ENCODE measurements at regions not wholly inside any gene's neighbourhood (a gene's known extent, or its start where the extent isn't known, plus 50 kb on each side); places are given as distances from the start of the nearest gene placed in this dataset.

DNA sequence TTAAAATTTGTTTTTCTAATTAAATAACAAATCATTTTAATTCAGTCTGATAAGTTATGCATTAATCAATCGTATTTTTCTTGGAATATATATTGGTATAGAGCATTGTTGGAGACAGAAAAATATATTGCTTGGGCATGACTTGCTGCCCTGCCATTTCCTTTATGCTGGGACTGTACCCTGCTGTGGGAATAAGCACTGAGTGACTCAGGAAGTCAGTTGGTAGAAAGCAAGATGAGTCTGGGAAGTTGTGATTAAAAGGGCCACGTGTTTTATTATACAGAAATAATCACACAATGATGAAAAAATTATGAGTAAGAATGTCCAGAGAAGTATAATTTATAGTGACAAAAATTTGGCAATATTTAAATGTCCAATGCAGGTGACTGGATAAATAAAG lies 139.5 kb downstream of the KIF18A start:
- no peak for DNase-seq (ENCODE audit: low spot score)

GRCh38 chr11:27965559-27965958 lies 142.4 kb downstream of the KIF18A start:
- no peak for DNase-seq (ENCODE audit: low spot score)

GRCh38 chr11:27963370-27963769 lies 144.6 kb downstream of the KIF18A start:
- no peak for DNase-seq (ENCODE audit: low spot score)

DNA sequence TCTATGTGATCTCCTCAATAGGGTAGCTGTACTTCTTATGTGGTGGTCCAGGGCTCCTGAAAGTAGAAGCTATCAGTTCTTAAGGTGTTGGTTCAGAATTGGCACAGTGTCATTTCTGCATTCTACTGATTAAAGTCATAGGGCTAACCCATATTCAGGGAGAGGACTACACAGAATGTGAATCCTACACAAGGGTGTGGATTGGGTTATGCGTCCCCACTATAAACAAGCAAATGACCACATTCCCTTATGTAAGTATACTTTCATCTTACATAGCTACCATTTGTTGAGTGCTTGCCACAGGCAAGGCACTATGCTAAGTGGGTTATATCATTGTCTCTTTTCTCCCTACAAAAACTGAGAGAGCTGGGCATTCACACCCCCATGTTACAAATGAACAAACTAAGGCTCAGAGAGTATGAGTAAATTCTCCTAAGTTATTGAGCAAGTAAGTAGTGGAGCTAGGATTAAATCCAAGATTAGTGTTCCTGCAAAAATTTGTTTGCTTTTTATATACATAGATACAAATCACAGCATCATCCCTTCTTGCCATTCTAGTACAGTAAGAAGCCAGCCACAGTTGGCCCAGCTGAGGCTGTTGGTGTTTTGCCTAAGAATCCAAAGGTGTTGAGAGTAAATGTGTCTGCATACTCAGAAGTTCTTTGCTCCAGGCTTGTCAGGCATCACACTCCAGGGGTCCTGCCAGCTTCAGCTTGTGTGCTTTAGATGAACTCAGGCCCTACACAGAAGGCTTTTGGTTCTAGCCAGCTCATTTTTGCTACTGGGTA lies 157.8 kb downstream of the KIF18A start:
- DNase-seq (ENCODE audit: low spot score) = peak; percentile 6

GRCh38 chr11:27945348-27945747 lies 162.6 kb downstream of the KIF18A start:
- DNase-seq (ENCODE audit: low spot score) = no peak

- peak; percentile 33 for DNase-seq (ENCODE audit: low spot score)
These were observed 169.9 kb downstream of the KIF18A start for GRCh38 chr11:27938011-27938410.

DNA sequence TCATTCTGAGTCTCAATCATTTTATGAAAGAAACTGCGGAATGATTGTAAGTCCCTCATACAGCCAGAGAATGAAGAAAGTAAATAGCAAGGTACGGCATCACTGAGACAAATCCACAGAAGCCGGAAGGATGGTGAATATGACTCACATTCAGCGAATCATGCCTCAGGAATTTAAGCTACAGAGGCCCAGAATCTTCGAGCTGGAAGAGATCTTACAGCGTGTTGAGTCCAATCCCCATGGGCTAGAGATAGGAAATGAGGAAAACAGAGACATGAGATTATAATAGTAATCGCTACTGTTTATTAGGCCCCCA lies 173.2 kb downstream of the KIF18A start:
- peak; percentile 84 for DNase-seq (ENCODE audit: low spot score)

- DNase-seq (ENCODE audit: low spot score) = peak; percentile 88
These were observed 173.7 kb downstream of the KIF18A start for GRCh38 chr11:27933992-27934829.

- DNase-seq (ENCODE audit: low spot score) = no peak
These were observed 176.2 kb downstream of the KIF18A start for GRCh38 chr11:27931770-27932169.

DNA sequence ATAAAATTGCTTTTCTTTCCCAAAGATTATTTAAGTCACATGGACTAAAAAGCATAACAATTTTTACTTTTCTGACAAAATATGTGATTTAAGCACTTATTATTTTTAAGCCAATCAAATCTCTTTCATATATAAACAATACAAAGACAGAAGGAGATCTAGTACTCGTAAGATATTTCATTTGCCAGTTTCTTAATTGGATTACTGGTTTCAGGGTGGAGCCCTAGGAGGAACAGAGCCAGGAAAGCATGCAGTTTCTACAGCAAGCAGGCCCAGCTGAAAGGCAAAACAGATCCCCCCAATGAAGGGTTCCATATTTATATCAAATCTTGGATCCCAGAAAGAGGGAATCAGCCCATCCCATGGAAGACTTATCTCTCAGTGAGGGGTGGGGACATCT lies 177.0 kb downstream of the KIF18A start:
- no peak for DNase-seq (ENCODE audit: low spot score)

GRCh38 chr11:27928809-27929208 lies 179.1 kb downstream of the KIF18A start:
- DNase-seq (ENCODE audit: low spot score) = no peak

DNA sequence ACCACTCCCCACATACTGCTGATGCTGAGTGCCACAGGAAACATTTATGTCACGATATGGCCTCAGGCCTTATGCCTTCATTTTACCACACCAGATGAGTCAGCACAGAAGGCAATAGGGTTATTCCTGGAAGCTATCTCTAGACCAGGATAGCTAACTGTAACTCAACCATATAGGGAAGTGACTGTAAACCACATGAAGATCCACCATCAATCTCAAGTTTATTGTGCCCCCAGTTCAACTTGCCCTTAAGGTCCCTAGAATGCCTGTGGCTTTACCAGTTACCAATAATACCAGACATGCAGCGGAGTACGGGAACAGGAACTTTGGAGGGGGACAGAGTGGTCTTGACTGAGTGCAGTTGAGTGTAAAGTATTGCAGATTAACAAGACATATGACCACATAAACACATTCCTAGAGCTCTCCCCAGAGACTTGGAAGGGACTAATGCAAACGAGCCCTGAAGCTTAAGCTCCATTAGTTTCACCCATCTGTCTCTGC lies 180.9 kb downstream of the KIF18A start:
- peak; percentile 66 for DNase-seq (ENCODE audit: low spot score)

GRCh38 chr11:27926486-27926885 lies 181.5 kb downstream of the KIF18A start:
- no peak for DNase-seq (ENCODE audit: low spot score)

DNA sequence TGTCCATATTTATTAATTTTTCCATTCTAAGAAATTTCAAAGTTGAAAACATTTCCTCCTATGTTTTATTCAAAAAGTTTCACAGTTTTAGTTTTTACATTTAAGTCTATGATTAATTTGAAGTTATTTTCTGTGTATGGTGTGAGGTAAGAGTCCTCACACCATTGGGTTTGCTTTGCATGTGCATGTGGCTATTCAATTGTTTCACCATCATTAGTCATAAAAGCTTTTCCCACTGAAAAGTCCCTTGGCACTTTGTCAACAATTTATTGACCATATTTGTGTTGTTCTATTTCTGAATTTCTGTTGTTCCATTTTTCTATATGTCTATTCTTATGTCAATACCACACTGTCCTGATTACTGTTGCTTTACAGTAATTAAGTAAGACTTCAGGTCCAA lies 186.5 kb downstream of the KIF18A start:
- no peak for DNase-seq (ENCODE audit: low spot score)

GRCh38 chr11:27916541-27917100 lies 191.3 kb downstream of the KIF18A start:
- no peak for DNase-seq (ENCODE audit: low spot score)

- peak; percentile 17 for DNase-seq (ENCODE audit: low spot score)
These were observed 193.9 kb downstream of the KIF18A start for GRCh38 chr11:27914080-27914479.

DNA sequence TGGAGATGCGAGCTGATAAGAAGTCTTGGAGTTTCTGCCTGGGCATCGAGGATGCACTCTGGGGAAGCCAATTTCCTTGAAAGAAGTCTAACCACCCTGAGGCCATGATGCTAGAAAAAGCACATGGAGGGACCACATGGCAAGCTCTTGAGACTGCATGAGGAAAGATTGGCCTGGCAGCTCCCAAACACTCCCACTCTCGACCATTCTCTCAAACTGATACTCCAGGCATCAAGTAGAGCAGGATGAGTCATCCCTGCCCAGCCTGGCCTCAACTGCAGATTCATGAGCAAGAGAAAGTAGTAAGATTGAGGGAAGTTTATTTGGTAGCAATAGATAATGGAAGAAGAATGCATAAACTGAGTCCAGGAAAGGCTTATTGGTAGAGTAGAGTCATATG lies 194.3 kb downstream of the KIF18A start:
- DNase-seq (ENCODE audit: low spot score) = peak; percentile 25

DNA sequence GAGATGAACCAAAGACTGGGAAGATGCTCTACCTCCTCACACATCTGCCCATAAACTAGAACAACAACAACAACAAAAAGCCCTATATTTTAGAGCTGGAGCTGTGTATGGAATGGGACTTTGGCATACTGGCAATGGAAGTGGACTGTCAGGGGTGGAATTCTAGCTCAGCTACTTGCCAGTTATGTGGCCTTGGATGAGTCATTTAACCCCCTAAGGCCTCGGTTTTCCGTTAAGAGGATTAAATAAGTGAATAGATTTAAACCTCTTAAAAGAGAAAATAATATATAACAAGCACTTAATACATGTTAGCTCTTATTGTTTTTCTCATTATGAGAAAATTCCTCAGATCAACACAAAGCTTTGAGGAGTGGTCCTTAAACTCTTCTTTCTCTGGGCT lies 195.0 kb downstream of the KIF18A start:
- DNase-seq (ENCODE audit: low spot score) = no peak

GRCh38 chr11:27910186-27910931 lies 197.6 kb downstream of the KIF18A start:
- no peak for DNase-seq (ENCODE audit: low spot score)

- no peak for DNase-seq (ENCODE audit: low spot score)
These were observed 198.6 kb downstream of the KIF18A start for GRCh38 chr11:27909386-27909785.

DNA sequence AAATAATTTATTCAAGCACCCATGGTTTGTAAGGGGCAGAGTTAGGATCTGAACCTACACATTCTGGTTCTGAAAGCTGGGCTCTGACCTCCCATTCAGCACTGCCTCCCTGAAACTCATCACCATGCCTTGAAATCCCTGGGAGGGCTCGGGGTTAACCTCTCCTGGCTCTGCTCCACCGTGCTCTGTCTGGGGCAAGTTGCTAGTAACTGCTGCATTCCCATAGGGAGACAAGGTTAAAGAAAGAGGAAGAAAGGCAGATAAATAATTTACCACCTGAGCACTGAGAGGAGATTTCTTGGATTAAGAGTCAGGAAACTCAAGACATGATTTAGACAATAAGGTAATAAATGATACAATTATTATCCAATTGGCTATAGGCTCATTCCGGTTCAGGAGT lies 199.3 kb downstream of the KIF18A start:
- no peak for DNase-seq (ENCODE audit: low spot score)

DNA sequence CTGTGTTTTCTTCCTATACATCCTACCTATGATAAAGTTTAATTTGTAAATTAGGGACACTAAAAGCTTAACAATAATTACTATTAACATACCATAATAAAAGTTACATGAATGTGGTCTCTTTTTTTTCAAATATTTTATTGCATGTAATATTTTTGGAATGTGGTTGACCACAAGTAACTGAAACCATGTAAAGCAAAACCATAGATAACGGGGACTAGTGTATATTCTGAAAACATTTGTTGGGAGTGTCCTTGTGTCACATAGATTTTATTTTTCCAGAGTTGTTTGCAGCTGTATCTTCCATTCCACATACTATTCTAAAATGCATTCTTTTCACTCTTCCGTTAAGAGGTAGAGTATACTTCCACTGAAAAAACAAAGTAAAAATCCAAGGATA lies 200.4 kb downstream of the KIF18A start:
- no peak for DNase-seq (ENCODE audit: low spot score)
